ENCODE measurements at regions not wholly inside any gene's neighbourhood (a gene's known extent, or its start where the extent isn't known, plus 50 kb on each side); places are given as distances from the start of the nearest gene placed in this dataset.
"Not testable (repeated sequence)": the region's sequence is repeated elsewhere in the genome, so short reads cannot be mapped to it uniquely, and the experiment has no call there.

DNA sequence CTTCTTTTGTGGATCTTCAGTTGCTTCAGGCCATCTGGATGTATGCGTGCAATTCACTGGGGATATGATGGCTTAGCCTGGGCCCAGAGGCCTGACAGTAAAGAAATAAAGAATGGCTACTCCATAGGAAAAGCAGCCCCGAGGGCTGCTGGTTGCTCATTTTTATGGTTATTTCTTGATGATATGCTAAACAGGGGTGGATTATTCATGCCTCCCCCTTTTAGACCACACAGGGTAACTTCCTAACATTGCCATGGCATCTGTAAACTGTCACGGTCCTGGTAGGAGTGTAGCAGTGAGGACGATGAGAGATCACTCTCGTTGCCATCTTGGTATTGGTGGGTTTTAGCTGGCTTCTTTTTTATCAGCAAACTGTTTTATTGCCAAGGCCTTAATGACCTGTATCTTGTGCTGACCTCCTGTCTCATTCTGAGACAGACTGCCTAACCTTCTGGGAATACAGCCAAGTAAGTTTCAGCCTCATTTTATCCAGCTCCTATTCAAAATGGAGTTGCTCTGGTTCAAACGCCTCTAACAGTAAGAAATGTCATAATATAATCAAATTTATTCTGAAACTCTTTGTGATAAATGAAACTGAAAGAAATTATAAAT, 60.5 kb downstream of the DSEL start:
- no peak for DNase-seq (ENCODE audit: low read depth, low spot score)

DNA sequence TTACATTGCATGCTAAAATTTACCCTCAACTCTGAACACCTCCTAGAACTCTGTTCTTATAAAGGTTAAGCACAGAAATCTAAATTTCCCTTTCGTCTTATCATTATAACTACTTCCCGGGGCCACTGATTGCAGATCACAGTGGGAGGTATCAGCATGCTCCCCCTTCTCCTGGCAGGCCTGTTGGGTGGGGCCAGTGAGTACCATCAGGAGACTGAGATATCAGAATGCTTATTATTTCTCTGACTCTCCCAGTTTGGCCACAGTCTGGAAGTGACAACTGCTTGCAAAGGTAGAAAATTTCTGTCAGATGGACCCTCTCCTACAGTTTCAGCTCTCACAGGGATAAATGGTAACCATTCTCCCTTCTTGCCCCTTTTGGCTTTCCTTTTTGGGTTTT, 62.6 kb downstream of the DSEL start:
- DNase-seq (ENCODE audit: low read depth, low spot score): no peak

DNA sequence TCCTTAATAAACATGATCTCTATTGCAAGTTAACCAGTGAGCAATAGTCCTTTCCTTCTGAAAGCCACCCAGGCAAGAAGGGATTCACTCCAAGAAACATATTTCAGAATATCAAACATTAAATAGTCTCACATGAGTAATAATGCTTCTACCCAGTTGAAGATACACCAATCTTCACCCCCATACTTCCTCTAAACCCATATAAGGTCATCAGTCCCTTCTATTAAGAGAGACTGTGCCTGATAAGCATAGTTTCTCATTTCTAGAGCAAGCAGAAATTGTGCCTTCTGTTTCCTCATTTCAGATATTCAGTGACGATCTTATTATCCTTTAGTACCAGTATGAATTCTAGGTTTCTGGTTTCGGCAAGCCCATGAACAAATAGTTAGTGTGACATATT, 64.6 kb downstream of the DSEL start:
- no peak for DNase-seq (ENCODE audit: low read depth, low spot score)

DNA sequence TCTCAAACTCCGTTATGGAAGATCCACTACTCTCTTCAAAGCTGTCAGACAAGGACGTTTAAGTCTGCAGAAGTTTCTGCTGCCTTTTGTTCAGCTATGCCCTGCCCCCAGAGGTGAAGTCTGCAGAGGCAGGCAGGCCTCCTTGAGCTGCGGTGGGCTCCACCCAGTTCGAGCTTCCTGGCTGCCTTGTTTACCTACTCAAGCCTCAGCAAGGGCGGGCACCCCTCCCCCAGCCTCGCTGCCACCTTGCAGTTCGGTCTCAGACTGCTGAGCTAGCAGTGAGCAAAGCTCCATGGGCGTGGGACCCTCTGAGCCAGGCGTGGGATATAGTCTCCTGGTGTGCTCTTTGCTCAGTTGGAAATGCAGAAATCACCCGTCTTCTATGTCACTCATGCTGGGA, 65.4 kb downstream of the DSEL start:
- DNase-seq (ENCODE audit: low read depth, low spot score): not testable (repeated sequence)

DNA sequence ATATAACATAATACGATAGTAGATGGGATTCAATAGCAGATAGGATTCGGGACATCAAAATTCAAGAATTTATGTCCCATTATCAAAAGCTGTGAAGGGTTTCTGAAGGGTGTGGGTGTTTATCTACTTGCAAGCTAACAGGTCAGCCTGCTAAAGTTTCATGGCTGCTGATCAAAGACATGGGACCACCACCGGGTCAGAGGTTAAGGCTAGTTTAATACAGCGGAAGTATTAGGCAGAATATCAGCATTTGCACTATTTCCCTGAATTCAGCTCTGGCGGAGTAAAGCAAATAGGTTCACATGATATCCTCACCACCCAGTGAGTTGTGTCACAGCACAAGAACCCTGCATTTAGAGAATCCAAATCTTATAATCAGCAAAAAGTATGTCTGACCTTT, 82.5 kb downstream of the DSEL start:
- no peak for DNase-seq (ENCODE audit: low read depth, low spot score)

DNA sequence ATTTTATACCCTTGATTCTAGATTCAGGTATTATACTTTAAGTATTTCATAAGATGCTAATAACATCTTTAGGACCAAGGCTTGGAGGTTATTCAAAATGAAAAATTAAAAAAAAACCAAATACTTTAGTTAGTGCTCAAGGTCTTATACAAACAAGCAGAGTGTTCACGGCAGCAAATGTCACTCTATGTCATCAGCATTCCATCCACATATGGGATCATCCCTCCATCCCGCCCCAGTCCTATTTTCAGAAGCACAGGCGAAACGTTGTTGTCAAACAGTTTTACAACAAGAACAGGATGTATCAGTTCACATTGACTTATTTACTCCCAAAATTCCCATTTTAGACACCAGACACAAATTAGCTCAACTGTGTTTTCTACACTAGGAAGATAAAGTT, 83.7 kb downstream of the DSEL start:
- no peak for DNase-seq (ENCODE audit: low read depth, low spot score)

DNA sequence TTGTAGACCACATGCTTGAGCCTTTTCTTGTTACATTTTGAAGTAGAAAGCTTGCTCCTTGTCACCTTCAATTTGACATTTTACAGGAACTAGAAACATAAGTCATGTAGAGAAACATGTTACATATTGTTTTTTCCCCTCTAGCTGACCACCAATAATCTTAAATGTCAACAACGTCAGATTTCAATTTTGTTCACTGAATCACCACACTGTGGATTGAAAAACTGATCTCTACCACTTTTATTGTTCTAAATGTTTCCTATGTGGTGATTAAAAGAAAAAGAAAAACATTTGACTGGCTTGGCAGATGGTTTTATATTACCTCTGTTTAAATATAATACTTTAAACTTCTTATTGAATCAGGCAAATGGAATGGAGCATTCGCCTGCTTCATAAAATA, 87.7 kb downstream of the DSEL start:
- DNase-seq (ENCODE audit: low read depth, low spot score): no peak

DNA sequence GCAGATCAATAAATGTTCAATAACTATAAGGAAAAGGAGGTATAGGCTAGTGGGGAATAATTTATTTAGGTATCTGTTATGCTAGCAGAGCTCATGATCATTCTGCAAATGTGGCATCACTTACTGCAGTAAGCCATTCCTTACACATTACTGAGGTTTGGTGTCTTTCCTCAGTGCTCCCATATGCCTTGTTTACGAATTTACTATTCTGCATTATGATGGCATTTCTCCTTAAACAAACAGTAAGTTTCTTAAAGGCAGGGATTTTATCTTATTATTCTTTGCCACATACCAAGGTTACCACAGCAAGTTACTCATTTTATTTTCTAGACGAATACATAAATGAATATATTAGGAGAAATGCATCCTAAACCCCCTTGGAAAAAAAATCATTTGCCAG, 88.4 kb downstream of the DSEL start:
- DNase-seq (ENCODE audit: low read depth, low spot score): no peak

DNA sequence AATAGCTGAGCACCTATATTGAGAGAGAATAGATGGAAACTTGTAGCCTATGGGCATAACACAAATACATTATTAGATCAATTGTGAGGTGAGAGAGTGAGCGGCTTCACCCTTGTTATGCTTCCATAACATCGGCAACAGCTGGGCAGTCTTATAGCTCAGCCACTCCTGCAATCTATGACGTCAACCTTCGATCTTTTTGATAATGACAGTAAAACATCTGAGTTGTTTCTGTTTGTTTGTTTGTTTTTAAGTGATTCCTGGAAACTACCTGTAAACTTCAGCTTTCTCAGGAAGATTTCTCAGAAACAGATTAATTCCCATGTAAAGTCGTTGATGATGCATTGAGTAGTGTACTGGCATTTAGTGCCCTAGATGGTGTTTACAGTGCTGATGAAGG, 90.0 kb downstream of the DSEL start:
- DNase-seq (ENCODE audit: low read depth, low spot score): no peak

DNA sequence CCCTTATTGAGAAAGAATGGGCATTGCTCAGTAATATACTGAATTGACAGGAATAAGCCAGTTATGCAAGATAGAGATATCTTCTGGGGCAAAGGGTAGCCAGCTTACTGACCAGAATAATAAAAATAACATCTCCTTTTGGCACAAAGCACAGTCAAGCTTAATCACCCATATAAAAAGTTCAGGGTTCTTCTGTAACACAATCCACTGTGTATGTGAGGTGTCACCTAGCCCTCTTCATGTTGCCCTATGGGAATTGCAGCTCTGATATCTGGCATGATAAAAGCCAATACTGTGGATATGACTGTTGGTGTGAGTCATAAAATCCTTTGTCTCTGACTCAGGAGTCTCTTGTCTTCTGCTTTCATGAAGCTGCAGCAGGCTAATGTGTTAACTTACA, 90.8 kb downstream of the DSEL start:
- DNase-seq (ENCODE audit: low read depth, low spot score): no peak

DNA sequence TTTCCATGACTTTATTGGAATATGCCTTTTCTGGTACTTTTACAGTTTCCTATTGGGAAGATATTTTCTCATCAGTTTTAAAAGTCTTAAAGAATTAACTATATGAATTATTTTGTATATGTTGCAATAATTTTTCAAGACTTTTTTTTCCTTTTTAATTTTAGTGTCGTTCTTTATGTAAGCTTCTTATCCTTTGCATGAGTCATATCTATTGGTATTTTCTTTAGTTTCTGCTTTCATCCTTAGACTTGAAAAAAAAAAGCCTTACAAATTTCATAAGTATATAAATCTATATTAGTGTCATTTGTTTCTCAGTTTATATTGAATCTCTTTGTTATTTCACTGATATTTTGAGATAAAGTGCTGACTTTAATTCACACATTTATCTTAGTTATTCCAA, 94.9 kb downstream of the DSEL start:
- no peak for DNase-seq (ENCODE audit: low read depth, low spot score)

DNA sequence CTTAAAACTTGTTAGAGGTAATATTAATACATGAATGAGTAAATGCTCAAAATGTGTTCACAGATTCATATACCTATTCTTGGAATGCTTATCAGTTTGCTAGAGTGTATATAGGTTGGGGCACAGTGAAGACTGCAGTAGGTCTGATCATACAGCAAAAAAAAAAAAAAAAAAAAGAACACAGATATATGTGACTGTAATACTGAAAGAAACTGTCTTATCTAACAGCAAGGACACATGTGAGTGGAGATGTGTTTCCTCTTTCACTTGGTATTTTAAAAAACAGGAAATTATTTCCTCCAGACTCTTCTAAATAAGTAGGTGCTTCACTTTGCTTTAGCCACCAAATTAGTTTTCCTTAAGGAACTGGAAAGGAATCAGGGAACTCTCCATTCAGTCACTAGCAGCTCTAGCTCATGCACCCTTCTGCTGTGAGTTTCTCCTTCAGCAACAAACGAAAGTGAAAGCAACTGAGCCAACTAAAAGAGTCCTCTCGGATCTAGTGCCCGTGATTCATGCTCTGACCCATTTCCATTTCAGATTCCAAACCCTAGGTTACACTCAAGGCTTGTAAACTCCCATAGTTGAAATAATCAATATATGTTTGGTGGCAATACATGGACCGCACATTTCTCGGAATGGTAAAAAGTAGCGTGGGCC, 98.5 kb downstream of the DSEL start:
- DNase-seq (ENCODE audit: low read depth, low spot score): no peak

DNA sequence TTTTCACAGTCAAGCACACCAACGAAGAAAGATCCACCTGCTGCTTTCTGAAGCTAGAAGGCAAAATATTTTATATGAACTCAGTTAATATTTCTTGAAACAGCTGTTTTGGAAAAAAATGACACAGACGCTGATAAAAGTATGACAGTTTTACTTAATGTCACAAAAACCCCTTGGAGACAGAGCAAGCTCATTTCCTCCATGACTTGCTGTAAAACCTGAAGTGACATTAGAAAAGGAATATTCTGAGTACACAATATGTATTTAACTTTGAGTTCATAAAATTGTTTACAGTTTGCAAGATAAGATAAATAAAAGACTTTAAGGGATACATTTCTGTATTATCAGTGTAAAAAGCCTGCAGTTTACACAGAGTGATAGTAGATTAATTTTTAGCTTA, 105.4 kb downstream of the DSEL start:
- no peak for DNase-seq (ENCODE audit: low read depth, low spot score)

DNA sequence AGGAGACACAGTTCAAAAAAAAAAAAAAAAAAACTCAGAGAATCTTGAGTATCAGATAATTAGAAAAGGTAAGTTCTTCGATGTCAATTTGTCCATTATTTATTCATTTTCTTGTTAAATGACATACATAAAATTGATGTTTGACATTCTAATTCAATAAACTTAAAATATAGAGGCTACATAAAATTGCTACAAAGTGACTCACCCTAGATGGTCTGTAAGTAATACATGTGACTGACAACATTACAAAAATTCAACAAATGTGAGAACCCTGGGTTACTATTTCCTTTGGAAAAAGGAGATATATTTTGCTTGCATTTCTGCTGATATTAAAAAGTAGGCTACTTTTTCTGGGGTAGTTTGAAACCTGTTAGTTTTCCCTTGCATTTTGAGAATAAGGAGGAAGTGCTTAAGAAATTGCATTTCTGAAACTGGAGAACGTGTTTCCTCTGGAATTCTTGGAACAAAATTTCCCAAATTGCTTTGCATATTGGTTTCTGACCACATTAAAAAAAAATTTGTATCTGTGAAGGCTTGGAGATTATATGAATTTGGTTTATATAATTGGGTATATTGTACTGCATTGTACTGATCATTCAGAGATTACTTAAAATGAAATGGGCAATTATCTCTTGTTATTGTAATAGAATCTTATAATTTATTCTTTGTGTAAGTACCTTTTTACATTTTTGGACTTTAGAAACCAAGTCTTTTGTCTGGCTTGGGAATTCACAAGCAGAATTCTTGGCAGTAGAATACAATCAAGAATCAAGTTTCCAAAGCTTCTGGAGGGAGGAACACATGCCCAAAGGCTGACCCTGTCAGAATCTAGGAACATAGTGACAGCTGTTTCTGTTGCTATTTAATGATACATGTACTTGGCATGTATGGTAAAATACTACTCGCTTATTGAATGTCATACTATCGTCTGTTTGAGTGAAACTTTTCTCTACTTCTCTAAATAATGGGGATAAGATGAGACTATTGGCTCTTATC, 106.1 kb downstream of the DSEL start:
- DNase-seq (ENCODE audit: low read depth, low spot score): no peak

DNA sequence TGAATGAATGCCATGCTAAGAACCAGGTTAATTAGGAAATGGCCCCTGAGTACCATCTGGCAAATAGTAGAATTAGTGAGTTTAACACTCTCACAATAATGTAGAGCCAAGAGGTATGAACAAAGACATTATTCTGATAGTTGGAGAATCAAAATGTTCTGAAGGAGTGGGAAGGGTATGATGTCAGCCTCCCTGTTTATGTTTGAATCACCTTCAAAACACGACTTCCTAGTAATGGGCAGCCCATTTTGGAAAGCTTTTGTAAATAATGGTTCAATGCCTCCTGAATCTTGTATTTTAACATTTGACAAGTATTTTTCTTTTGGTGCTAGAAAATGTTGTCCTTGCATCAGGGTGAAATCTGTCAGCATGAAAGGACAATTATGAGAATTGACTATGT, 108.3 kb downstream of the DSEL start:
- DNase-seq (ENCODE audit: low read depth, low spot score): no peak

DNA sequence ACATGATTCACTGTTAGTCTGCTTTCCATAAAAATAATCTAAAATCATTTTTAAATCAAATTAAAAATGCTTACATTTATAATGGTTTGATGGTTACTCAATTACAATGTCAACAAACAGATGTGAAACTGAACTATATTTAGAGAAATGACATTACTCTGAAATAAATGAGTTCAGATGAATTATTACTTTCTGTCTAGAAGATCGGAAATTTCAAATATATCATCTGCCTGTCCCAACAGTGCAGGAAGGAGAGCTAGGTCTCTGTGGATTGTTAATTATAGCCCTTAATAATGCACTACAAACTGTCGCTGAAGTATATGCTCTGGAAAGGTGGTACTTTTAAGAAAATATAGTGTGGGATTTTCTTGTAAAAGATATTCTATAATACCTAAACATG, 109.8 kb downstream of the DSEL start:
- no peak for DNase-seq (ENCODE audit: low read depth, low spot score)

DNA sequence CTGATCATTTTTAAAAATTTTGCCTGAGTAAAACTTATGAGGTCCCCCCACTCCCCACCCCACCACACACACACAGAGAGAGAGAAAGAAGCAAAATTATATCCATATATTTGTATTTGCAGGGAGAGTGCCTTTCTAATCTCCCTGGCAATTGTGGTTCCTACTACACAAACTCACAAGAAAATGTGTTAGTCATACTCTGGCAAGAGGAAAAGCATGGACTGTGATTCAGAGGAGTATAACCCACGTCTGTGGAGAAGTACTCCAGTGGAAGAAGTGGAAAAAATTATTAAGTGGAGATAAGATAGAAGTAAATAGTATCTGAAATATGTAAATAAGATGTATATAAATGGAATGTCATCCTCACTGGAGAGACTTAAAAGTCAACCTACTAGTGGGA, 114.0 kb downstream of the DSEL start:
- no peak for DNase-seq (ENCODE audit: low read depth, low spot score)

DNA sequence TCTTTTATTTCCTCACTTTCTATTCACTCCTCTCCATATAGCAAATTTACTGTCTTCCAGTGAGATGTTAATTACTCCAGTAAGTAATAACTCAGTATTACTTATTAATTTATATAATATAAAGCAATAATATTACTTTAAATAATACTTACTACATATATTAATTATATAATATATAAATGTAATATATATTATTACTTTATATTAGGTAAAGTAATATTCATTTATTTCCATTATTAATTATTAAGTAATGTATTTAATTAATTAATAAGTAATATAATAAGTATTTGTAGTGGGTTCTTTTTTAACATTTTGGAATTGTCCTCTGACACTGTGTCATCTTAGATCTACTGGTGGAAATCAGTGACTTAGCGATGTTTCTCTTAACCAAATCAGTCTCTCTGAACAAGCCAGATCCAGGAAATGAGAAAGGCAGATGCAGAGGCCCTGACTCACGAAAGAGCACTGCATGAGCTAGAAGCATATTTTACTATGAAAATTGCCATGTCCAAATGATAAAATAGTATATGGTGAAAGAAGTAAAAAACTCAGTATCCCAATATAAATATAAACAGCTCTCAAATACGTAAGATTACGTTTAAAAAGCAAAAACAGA, 115.9 kb downstream of the DSEL start:
- no peak for DNase-seq (ENCODE audit: low read depth, low spot score)

DNA sequence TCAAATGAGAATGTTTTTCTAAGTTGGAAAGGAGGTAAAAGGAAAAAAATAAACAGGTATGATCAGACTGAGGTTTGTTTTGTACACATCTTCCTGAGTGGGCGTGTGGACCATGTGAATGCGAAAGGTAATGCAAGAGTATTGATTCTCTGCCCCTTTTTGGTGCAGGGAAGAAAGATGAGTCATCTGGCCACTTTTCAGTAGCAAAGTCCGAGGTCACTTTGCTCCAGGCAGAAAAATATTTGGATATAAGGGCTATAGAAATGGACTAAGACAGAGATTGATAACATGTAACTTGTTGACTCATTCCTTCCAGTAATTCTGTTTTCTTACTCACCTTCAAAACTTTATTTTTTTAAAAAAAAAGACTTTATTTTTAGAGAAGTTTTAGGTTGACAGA, 130.5 kb downstream of the DSEL start:
- no peak for DNase-seq (ENCODE audit: low read depth, low spot score)

DNA sequence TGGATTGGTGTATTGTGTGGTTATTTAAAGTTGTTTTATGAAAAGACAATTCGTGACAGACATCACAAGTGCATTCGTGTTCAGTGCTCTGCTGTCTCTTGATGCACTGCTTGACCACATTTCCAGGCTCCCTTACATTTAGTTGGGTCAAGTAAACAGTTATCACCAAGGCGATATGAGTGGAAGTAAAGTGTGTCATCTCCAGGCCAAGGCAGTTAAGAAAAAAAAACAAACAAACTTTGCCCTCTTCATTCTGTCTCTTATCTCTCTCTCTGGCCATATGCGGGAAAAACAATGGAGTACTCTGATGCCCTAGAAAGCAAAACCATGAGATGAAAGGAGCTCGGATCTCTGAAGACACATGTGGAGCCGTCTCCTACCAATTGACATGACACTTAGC, 131.1 kb downstream of the DSEL start:
- no peak for DNase-seq (ENCODE audit: low read depth, low spot score)

DNA sequence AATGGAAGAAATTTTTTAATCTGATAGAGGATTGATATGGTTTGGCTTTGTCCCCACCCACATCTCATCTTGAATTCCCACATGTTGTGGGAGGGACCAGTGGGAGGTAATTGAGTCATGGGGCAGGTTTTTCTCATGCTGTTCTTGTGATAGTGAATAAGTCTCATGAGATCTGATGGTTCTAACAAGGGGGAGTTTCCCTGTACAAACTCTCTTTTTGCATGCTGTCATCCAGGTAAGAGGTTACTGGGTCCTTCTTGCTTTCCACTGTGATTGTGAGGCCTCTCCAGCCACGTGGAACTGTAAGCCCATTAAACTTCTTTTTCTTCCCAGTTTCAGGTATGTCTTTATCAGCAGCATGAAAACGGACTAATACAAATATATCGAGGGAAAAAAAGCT, 132.5 kb downstream of the DSEL start:
- DNase-seq (ENCODE audit: low read depth, low spot score): not testable (repeated sequence)

DNA sequence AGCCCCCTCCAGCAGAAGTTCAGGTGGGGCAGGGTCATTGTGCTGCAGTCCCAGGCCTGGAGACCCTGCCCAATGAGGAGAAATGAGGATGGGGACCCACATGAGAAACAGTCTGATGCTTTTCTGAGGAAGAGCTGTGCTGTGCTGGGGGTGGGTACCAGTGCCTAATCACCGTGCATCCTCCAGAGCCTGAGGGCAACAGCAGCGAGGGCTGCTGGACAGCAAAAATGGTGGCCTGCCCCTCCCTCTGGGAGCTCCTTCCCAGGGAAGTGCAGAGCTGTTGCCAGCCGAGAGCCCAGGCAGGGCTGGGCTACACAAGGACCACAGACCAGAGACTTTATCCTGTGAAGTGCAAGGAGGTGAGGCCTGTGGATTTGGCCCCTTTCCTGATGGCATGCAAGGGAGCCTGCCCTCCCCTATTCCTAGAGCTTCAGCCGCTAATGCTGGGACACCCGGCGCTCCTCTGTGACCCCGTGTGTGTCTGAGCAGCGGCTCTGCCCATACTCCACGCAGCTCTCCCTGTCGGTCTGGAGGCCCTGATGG, 134.8 kb downstream of the DSEL start:
- no peak for DNase-seq (ENCODE audit: low read depth, low spot score)

Data from smooth muscle cell of the brain vasculature (primary cell).